Skeletal muscle tissue (tissue), 3 donors: ENCODE measurements at regions not wholly inside any gene's neighbourhood (a gene's known extent, or its start where the extent isn't known, plus 50 kb on each side); places are given as distances from the start of the nearest gene placed in this dataset.

ENCODE experiments used
- H3K27ac ChIP-seq: one replicate; pipeline ENCODE4 v1.7.0; 2013; ENCODE audit warnings: mild to moderate bottlenecking, low read depth, low read length, inconsistent platforms
- H3K27me3 ChIP-seq, 3 donors: one replicate each; pipeline ENCODE4 v1.7.0; 2013; ENCODE audit warnings: low read length in 3 of 3; ENCODE audit not compliant: control insufficient read depth in 3 of 3, insufficient read depth in 3 of 3
- H3K36me3 ChIP-seq, 3 donors: one replicate each; pipeline ENCODE4 v1.7.0; 2013; ENCODE audit warnings: low read length in 3 of 3; ENCODE audit not compliant: control insufficient read depth in 3 of 3, insufficient read depth in 3 of 3
- H3K4me1 ChIP-seq, 3 donors: one replicate each; pipeline ENCODE4 v1.7.0; 2013; ENCODE audit warnings: low read length in 3 of 3, mild to moderate bottlenecking in 3 of 3; ENCODE audit not compliant: control insufficient read depth in 3 of 3, insufficient read depth in 3 of 3
- H3K4me3 ChIP-seq, 3 donors: one replicate each; pipeline ENCODE4 v1.7.0; 2013; ENCODE audit warnings: low read length in 3 of 3
- H3K9ac ChIP-seq, 3 donors: one replicate each; pipeline ENCODE4 v1.7.0; 2013; ENCODE audit warnings: low read length in 3 of 3, mild to moderate bottlenecking in 3 of 3, moderate library complexity in 2 of 3, low read depth in 1 of 3
- H3K9me3 ChIP-seq, 3 donors: one replicate each; pipeline ENCODE4 v1.7.0; 2013; ENCODE audit warnings: low read length in 3 of 3; ENCODE audit not compliant: control insufficient read depth in 3 of 3
- donor health status: Osteomylitis.

DNA sequence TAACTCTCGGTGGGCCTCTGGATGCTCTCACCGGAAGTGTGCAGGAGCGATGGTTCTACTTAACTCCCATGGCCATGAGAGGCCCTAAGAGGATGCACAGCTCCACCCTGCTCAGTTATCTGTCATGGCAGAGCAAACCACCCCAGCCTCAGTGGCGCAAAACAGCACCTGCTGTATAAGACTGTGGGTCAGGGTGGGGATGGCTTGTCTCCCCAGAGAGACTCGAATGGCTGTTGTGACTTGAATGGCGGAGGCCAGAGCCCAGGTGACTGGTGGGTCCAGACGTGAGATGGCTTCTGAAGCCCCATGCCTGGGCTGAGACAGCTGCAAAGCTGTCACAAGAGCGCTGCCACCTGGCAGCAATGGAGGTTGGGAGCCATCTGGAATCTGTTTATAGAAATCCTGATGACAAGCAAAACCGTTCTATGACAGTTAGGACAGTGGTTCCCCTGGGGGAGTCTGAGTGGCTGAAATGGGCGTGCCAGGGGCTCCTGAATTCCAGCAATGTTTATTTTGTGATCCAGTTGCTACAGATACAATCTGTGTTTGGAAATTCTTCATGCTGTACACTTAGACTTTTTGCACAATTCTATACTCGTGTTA, 490.5 kb downstream of the TCERG1L start:
- Histone ChIP-seq H3K9me3 (peaks cover 0 to 6% (median 4%) of the 10 kb centered on the region in 3 donors), H3K27ac (no peak overlapping the region), H3K4me1 (no peaks in the 10 kb centered on the region), H3K9ac (no peak overlapping the region), H3K4me3 (no peak overlapping the region), H3K36me3 (no peaks in the 10 kb centered on the region), H3K27me3 (peaks cover 0 to 4% (median 3%) of the 10 kb centered on the region in 3 donors)

GRCh38 chr10:130824230-130825014, 487.1 kb downstream of the TCERG1L start:
- peaks cover 0 to 4% (median 3%) of the 10 kb centered on the region in 3 donors for H3K27me3 ChIP-seq
- H3K4me3 ChIP-seq: no peak overlapping the region
- H3K9me3 ChIP-seq: peaks cover 0 to 9% (median 8%) of the 10 kb centered on the region in 3 donors
- no peaks in the 10 kb centered on the region for H3K4me1 ChIP-seq
- H3K9ac ChIP-seq: no peak overlapping the region
- no peaks in the 10 kb centered on the region for H3K36me3 ChIP-seq
- H3K27ac ChIP-seq: no peak overlapping the region

GRCh38 chr10:130833596-130833995, 477.9 kb downstream of the TCERG1L start:
- Histone ChIP-seq H3K4me1 (no peaks in the 10 kb centered on the region), H3K27ac (no peak overlapping the region), H3K27me3 (peaks cover 0 to 4% (median 3%) of the 10 kb centered on the region in 3 donors)

DNA sequence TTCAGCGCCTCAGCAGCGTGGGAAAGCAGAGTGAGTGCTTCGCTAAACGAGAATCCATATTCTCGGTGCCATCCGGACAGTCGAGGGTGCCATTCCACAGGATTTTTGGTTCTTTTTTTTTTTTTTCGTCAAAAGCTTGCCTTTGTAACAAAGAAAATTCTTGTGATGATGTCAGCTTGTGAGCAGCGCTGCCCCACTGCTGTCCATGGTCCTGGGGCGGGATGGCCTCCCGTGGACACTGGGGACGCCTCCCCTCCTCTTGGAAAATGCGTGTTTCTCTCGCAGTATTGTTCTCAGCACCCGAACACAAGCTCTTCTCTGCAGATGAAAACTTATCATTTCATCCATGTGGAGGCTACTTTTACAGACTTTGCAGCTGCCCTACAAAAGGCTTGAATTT, 477.4 kb downstream of the TCERG1L start:
- Histone ChIP-seq H3K27ac (no peak overlapping the region), H3K9ac (no peak overlapping the region), H3K4me3 (no peak overlapping the region), H3K9me3 (no peaks in the 10 kb centered on the region), H3K27me3 (peaks cover 0 to 5% (median 4%) of the 10 kb centered on the region in 3 donors), H3K4me1 (no peaks in the 10 kb centered on the region), H3K36me3 (no peaks in the 10 kb centered on the region)

More at GRCh38 chr10:130833596-130833995, 477.9 kb downstream of the TCERG1L start:
- H3K9me3 ChIP-seq: no peaks in the 10 kb centered on the region
- no peak overlapping the region for H3K4me3 ChIP-seq
- H3K36me3 ChIP-seq: no peaks in the 10 kb centered on the region
- H3K9ac ChIP-seq: no peak overlapping the region

DNA sequence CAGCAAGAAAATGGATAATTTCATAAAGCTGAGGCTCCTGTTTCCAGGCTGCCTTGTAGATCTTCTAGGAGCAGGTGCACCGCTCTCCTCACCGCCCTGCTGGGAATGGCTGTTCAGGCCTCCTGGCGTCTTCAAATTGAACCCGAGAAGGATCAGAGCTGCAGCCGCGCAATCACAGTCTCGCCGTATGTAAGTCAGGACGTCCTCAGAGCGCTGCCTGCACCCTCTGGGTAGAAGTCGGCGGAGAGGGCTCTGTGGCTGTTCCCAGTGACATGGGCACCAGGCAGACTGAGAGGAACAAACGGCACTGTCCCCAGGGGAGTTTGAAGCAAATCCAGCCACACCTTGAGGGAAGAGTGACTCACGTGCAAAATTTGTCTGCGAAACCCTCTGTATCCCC, 476.9 kb downstream of the TCERG1L start:
- Histone ChIP-seq H3K9ac (no peak overlapping the region), H3K4me1 (no peaks in the 10 kb centered on the region), H3K27me3 (peaks cover 0 to 8% (median 8%) of the 10 kb centered on the region in 3 donors)

DNA sequence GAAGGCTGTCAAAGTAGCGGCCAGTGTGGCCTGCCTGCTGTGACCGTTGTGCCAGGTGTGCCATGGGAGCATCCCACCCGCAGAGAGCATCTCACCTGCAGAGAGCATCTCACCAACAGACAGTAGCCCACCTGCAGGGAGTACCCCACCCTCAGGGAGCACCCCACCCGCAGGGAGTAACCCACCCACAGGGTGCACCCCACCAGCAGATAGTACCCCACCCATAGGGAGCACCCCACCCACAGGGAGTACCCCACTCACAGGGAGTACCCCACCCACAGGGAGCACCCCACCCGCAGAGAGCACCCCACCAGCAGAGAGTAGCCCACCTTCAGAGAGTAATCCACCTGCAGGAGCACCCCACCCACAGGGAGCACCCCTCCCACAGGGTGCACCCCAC, 476.5 kb downstream of the TCERG1L start:
- Histone ChIP-seq H3K9me3 (no peaks in the 10 kb centered on the region), H3K27ac (no peak overlapping the region), H3K9ac (no peak overlapping the region), H3K4me3 (no peak overlapping the region), H3K36me3 (no peaks in the 10 kb centered on the region), H3K4me1 (no peaks in the 10 kb centered on the region), H3K27me3 (peaks cover 0 to 9% (median 8%) of the 10 kb centered on the region in 3 donors)

More for the DNA sequence above, 476.9 kb downstream of the TCERG1L start:
- Histone ChIP-seq H3K27ac (no peak overlapping the region), H3K36me3 (no peaks in the 10 kb centered on the region), H3K9me3 (no peaks in the 10 kb centered on the region), H3K4me3 (no peak overlapping the region)

GRCh38 chr10:130836344-130836743, 475.2 kb downstream of the TCERG1L start:
- Histone ChIP-seq H3K9ac (no peak overlapping the region), H3K27me3 (peaks cover 0 to 9% (median 8%) of the 10 kb centered on the region in 3 donors), H3K9me3 (no peaks in the 10 kb centered on the region), H3K27ac (no peak overlapping the region), H3K4me3 (no peak overlapping the region), H3K4me1 (no peaks in the 10 kb centered on the region), H3K36me3 (no peaks in the 10 kb centered on the region)

DNA sequence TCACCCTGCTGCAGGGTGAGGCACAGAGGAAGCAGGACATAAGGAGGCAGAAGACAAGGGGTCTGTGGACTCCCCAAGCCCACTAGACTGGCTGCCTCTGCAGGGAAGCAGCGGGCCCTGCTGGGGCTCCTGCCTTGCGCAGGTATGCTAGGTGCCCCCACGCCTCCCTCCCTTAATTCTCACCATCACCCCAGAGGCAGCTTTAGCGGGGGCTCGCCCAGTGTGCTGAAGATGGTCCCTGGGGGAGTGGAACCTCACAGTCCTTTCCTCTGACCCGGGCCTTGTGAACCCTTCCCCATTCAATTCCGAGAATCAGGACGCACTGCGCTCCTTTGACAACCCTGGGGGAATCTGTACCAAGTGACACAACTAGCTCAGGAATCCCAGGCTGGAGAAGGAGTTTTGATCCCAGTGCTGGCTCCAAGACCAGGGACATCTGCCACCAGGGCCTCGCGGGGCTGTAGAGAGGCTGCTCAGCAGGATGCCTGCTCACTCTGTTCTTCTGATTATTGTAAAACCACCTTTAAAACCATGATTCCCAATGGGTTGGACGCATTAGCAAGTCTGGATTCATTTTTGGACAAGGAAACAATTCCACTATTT, 468.4 kb downstream of the TCERG1L start:
- Histone ChIP-seq H3K27ac (no peak overlapping the region), H3K27me3 (peaks cover 0 to 23% (median 4%) of the 10 kb centered on the region in 3 donors), H3K36me3 (no peaks in the 10 kb centered on the region), H3K9ac (no peak overlapping the region), H3K4me3 (no peak overlapping the region), H3K9me3 (no peaks in the 10 kb centered on the region), H3K4me1 (no peaks in the 10 kb centered on the region)

GRCh38 chr10:130844310-130844709, 467.2 kb downstream of the TCERG1L start:
- Histone ChIP-seq H3K9ac (no peak overlapping the region), H3K27ac (no peak overlapping the region), H3K36me3 (no peaks in the 10 kb centered on the region), H3K4me3 (no peak overlapping the region), H3K4me1 (no peaks in the 10 kb centered on the region), H3K9me3 (no peaks in the 10 kb centered on the region), H3K27me3 (peaks cover 0 to 22% (median 2%) of the 10 kb centered on the region in 3 donors)

DNA sequence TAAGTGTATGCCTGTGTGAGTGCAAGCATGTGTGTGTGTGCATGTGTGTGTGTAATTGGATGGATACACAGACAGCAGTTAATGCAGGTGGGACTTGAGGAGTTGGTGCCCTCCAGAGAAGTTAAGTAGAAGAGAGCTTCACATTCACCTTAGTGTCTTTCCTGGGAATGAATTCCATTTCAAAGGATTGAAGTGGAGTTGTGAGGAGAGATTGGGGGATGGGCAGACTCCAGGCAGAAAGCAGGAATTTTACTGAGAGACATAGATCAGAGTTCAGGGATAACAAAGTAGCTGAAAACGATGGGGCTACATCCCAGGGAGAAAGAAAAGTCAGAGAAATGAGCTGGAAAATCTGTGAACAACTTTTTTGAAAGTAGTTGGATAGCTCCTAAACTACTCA, 464.4 kb downstream of the TCERG1L start:
- Histone ChIP-seq H3K4me1 (no peaks in the 10 kb centered on the region), H3K9ac (no peak overlapping the region), H3K9me3 (no peaks in the 10 kb centered on the region), H3K36me3 (no peaks in the 10 kb centered on the region), H3K4me3 (no peak overlapping the region), H3K27ac (no peak overlapping the region), H3K27me3 (peaks cover 0 to 18% (median 0%) of the 10 kb centered on the region in 3 donors)
